ENCODE measurements at regions not wholly inside any gene's neighbourhood (a gene's known extent, or its start where the extent isn't known, plus 50 kb on each side); places are given as distances from the start of the nearest gene placed in this dataset.

GRCh38 chr16:86739178-86739577 is 160.8 kb downstream of the FOXL1 start:
- Mint-ChIP-seq H3K27me3 (ENCODE audit: unreplicated experiment) (peaks cover 7% of the 10 kb centered on the region), H3K27ac (ENCODE audit: unreplicated experiment) (peak overlapping the region; percentile 57), H3K4me3 (ENCODE audit: unreplicated experiment) (peak overlapping the region; percentile 77), H3K36me3 (ENCODE audit: low read depth, unreplicated experiment) (peaks cover 20% of the 10 kb centered on the region), H3K9me3 (ENCODE audit: unreplicated experiment) (peaks cover 7% of the 10 kb centered on the region), H3K4me1 (ENCODE audit: unreplicated experiment) (peaks cover 71% of the 10 kb centered on the region)
- TF ChIP-seq, protein P1, sequence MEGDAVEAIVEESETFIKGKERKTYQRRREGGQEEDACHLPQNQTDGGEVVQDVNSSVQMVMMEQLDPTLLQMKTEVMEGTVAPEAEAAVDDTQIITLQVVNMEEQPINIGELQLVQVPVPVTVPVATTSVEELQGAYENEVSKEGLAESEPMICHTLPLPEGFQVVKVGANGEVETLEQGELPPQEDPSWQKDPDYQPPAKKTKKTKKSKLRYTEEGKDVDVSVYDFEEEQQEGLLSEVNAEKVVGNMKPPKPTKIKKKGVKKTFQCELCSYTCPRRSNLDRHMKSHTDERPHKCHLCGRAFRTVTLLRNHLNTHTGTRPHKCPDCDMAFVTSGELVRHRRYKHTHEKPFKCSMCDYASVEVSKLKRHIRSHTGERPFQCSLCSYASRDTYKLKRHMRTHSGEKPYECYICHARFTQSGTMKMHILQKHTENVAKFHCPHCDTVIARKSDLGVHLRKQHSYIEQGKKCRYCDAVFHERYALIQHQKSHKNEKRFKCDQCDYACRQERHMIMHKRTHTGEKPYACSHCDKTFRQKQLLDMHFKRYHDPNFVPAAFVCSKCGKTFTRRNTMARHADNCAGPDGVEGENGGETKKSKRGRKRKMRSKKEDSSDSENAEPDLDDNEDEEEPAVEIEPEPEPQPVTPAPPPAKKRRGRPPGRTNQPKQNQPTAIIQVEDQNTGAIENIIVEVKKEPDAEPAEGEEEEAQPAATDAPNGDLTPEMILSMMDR (IDR thresholded peaks at IDR 0.05; ENCODE audit: unreplicated experiment): no peak
- DNase-seq (ENCODE audit: low spot score): no peak

DNA sequence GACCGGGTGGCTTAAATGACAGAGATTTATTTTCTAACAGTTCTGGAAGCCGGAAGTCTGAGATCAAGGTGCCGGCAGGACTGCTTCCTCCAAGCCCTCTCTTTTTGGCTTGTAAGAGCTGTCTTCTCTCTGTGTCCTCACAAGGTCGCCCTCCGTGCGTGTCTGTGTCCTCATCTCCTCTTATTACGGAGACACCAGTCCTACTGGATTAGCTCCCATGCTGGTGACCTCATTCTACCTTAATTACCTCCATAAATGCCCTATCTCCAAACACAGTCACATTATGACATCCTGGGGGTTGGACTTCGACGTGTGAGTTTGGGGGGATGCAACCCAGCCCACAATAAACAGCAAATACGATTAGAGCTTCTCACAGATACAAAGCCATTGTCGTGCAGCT is 161.5 kb downstream of the FOXL1 start:
- H3K9me3 Mint-ChIP-seq (ENCODE audit: unreplicated experiment): peaks cover 7% of the 10 kb centered on the region
- peaks cover 7% of the 10 kb centered on the region for H3K27me3 Mint-ChIP-seq (ENCODE audit: unreplicated experiment)
- no peak overlapping the region for H3K4me3 Mint-ChIP-seq (ENCODE audit: unreplicated experiment)
- peaks cover 65% of the 10 kb centered on the region for H3K4me1 Mint-ChIP-seq (ENCODE audit: unreplicated experiment)
- TF ChIP-seq, protein P1 (IDR thresholded peaks at IDR 0.05; ENCODE audit: unreplicated experiment): no peak
- no peak for DNase-seq (ENCODE audit: low spot score)
- H3K36me3 Mint-ChIP-seq (ENCODE audit: low read depth, unreplicated experiment): peaks cover 20% of the 10 kb centered on the region
- peak overlapping the region; percentile 48 for H3K27ac Mint-ChIP-seq (ENCODE audit: unreplicated experiment)

DNA sequence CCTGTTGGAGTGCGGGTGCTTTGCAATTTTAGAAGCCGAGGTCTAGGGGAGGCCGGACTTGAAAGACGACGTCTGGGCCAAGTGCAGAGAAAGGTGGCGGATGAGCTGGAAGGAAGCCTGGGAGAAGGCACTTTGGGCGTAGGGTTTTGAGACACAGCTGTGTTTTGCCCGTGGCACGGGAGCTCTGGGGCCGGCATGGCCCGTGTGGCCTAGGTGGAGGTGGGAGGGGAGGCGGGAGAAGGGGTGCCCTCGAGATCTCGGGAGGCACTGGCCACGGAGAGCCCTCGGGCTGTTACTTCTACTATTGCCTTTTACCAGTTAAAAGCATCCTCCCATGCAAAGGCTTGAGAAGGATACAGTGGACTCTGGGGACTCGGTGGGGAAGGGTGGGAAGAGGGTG is 161.9 kb downstream of the FOXL1 start:
- no peak for DNase-seq (ENCODE audit: low spot score)
- peaks cover 20% of the 10 kb centered on the region for H3K36me3 Mint-ChIP-seq (ENCODE audit: low read depth, unreplicated experiment)
- no peak overlapping the region for H3K4me3 Mint-ChIP-seq (ENCODE audit: unreplicated experiment)
- peaks cover 7% of the 10 kb centered on the region for H3K9me3 Mint-ChIP-seq (ENCODE audit: unreplicated experiment)
- H3K27ac Mint-ChIP-seq (ENCODE audit: unreplicated experiment): peak overlapping the region; percentile 98
- peaks cover 60% of the 10 kb centered on the region for H3K4me1 Mint-ChIP-seq (ENCODE audit: unreplicated experiment)
- peaks cover 7% of the 10 kb centered on the region for H3K27me3 Mint-ChIP-seq (ENCODE audit: unreplicated experiment)
- TF ChIP-seq, protein P1 (IDR thresholded peaks at IDR 0.05; ENCODE audit: unreplicated experiment): no peak

GRCh38 chr16:86740906-86741799 is 162.8 kb downstream of the FOXL1 start:
- TF ChIP-seq, protein P1 (IDR thresholded peaks at IDR 0.05; ENCODE audit: unreplicated experiment): no peak
- Mint-ChIP-seq H3K27me3 (ENCODE audit: unreplicated experiment) (peaks cover 7% of the 10 kb centered on the region), H3K27ac (ENCODE audit: unreplicated experiment) (peak overlapping the region; percentile 98), H3K4me3 (ENCODE audit: unreplicated experiment) (peak overlapping the region; percentile 52), H3K4me1 (ENCODE audit: unreplicated experiment) (peaks cover 55% of the 10 kb centered on the region), H3K36me3 (ENCODE audit: low read depth, unreplicated experiment) (peaks cover 20% of the 10 kb centered on the region), H3K9me3 (ENCODE audit: unreplicated experiment) (peaks cover 7% of the 10 kb centered on the region)
- peak; percentile 62 for DNase-seq (ENCODE audit: low spot score)

GRCh38 chr16:86747761-86748160 is 169.4 kb downstream of the FOXL1 start:
- peaks cover 5% of the 10 kb centered on the region for H3K4me1 Mint-ChIP-seq (ENCODE audit: unreplicated experiment)
- no peak overlapping the region for H3K27ac Mint-ChIP-seq (ENCODE audit: unreplicated experiment)
- H3K4me3 Mint-ChIP-seq (ENCODE audit: unreplicated experiment): no peak overlapping the region
- no peaks in the 10 kb centered on the region for H3K36me3 Mint-ChIP-seq (ENCODE audit: low read depth, unreplicated experiment)
- no peak for DNase-seq (ENCODE audit: low spot score)
- peaks cover 2% of the 10 kb centered on the region for H3K27me3 Mint-ChIP-seq (ENCODE audit: unreplicated experiment)
- H3K9me3 Mint-ChIP-seq (ENCODE audit: unreplicated experiment): no peaks in the 10 kb centered on the region
- TF ChIP-seq, protein P1 (IDR thresholded peaks at IDR 0.05; ENCODE audit: unreplicated experiment): no peak

Measured in endothelial cell (in vitro differentiated cells).